Prostate gland (tissue), 2 donors: ENCODE measurements at regions not wholly inside any gene's neighbourhood (a gene's known extent, or its start where the extent isn't known, plus 50 kb on each side); places are given as distances from the start of the nearest gene placed in this dataset.
"Not testable (repeated sequence)": the region's sequence is repeated elsewhere in the genome, so short reads cannot be mapped to it uniquely, and the experiment has no call there.

ENCODE experiments used
- DNase-seq: peaks from one replicate; pipeline ENCODE4 v3.0.0-alpha.2; 2019; ENCODE audit warnings: low spot score
- H3K27ac ChIP-seq, 2 donors: fragments of 200-600 bp; sonication (generic); 2 replicates each; pipeline ENCODE4 v1.5.1; 2017 to 2019
- H3K27me3 ChIP-seq: fragments of 200-600 bp; sonication (generic); replicated peaks from 2 replicates; pipeline ENCODE4 v1.5.1; 2019; ENCODE audit not compliant: insufficient read depth
- H3K36me3 ChIP-seq, 2 donors: fragments of 200-600 bp; sonication (generic); 1 replicate in 1 of 2; 2 replicates in 1 of 2; pipeline versions ENCODE4 v1.5.1 to v1.8.1; 2017 to 2019
- H3K4me1 ChIP-seq: fragments of 200-600 bp; sonication (generic); replicated peaks from 2 replicates; pipeline ENCODE4 v1.5.1; 2019
- H3K4me3 ChIP-seq, 2 donors: fragments of 200-600 bp; sonication (generic); 2 replicates each; pipeline ENCODE4 v1.5.1; 2017 to 2019
- H3K9me3 ChIP-seq: fragments of 200-600 bp; sonication (generic); 2 replicates; pipeline ENCODE4 v1.5.1; 2017
- CTCF ChIP-seq, 4 experiments: fragments of 200-600 bp in 2 of 4; fragments of 450-650 bp in 2 of 4; sonication (generic) in 2 of 4; IDR thresholded peaks; 1 replicate in 3 of 4; 2 replicates in 1 of 4; pipeline ENCODE4 v1.5.1; 2016 to 2019; ENCODE audit warnings: antibody characterized with exemption in 4 of 4, mild to moderate bottlenecking in 2 of 4, moderate library complexity in 2 of 4
- POLR2A ChIP-seq: fragments of 450-650 bp; IDR thresholded peaks from one replicate; pipeline ENCODE4 v1.6.1; 2016; ENCODE audit warnings: antibody characterized with exemption, mild to moderate bottlenecking
- POLR2AphosphoS5 ChIP-seq: sonication (generic); formaldehyde crosslinking; IDR thresholded peaks from one replicate; pipeline ENCODE4 v1.6.1; 2017; ENCODE audit warnings: antibody characterized with exemption
- WGBS: methylation state at CpG from one replicate; pipeline ENCODE4 v1.1.5; 2018; 5-methylcytosine and 5-hydroxymethylcytosine counted together
- intact Hi-C: fragments of 100-400 bp; cut with DNase I; formaldehyde crosslinking; loops from one replicate; pipeline ENCODE4 v1.14.2; 2022

- no peaks in the 10 kb centered on the region for H3K4me1 ChIP-seq
- intact Hi-C loops = no loop called here
- no peaks in the 10 kb centered on the region for H3K27me3 ChIP-seq
- TF ChIP-seq POLR2A (no peak), POLR2AphosphoS5 (no peak), CTCF (IDR thresholded peaks at IDR 0.05) (no peak)
- H3K27ac ChIP-seq = no peak overlapping the region
- H3K4me3 ChIP-seq = no peak overlapping the region
- no peaks in the 10 kb centered on the region for H3K36me3 ChIP-seq
- no peaks in the 10 kb centered on the region for H3K9me3 ChIP-seq
- DNase-seq = no peak
- WGBS = 63% methylated on average over 2 of the region's 2 CpGs
Observed at GRCh38 chr5:50343715-50344114, 97.4 kb downstream of the EMB start.

GRCh38 chr5:50340757-50341156 lies 100.3 kb downstream of the EMB start:
- Histone ChIP-seq H3K4me3 (no peak overlapping the region), H3K27me3 (no peaks in the 10 kb centered on the region), H3K9me3 (no peaks in the 10 kb centered on the region), H3K4me1 (no peaks in the 10 kb centered on the region), H3K27ac (no peak overlapping the region), H3K36me3 (no peaks in the 10 kb centered on the region)
- WGBS = 79% methylated on average over 2 of the region's 2 CpGs
- TF ChIP-seq POLR2AphosphoS5 (no peak), POLR2A (no peak)
- intact Hi-C loops = no loop called here
- DNase-seq = no peak

GRCh38 chr5:50330633-50331032 lies 110.5 kb downstream of the EMB start:
- whole genome bisulfite sequencing = 78% methylated on average over 6 of the region's 6 CpGs
- H3K27ac ChIP-seq, H3K9me3 ChIP-seq, DNase-seq, H3K4me1 ChIP-seq, intact Hi-C loops, H3K4me3 ChIP-seq, H3K36me3 ChIP-seq, H3K27me3 ChIP-seq: not testable (repeated sequence)

GRCh38 chr5:50328193-50328729 lies 112.8 kb downstream of the EMB start:
- intact Hi-C loops = no loop called here
- Histone ChIP-seq H3K27me3 (no peaks in the 10 kb centered on the region), H3K36me3 (no peaks in the 10 kb centered on the region), H3K27ac (no peak overlapping the region), H3K4me1 (no peaks in the 10 kb centered on the region), H3K9me3 (no peaks in the 10 kb centered on the region), H3K4me3 (no peak overlapping the region)
- no peak for TF ChIP-seq POLR2A
- no peak for TF ChIP-seq CTCF (IDR thresholded peaks at IDR 0.05)
- no peak for TF ChIP-seq POLR2AphosphoS5
- WGBS = 67% methylated on average over 6 of the region's 6 CpGs
- DNase-seq = no peak

GRCh38 chr5:50325237-50325832 lies 115.8 kb downstream of the EMB start:
- Histone ChIP-seq H3K36me3 (no peaks in the 10 kb centered on the region), H3K27ac (no peak overlapping the region), H3K27me3 (no peaks in the 10 kb centered on the region), H3K4me1 (no peaks in the 10 kb centered on the region), H3K4me3 (no peak overlapping the region), H3K9me3 (no peaks in the 10 kb centered on the region)
- no peak for DNase-seq
- 22% methylated on average over 4 of the region's 4 CpGs for WGBS
- TF ChIP-seq POLR2A (no peak), CTCF (IDR thresholded peaks at IDR 0.05) (peak; percentile 31 to 54 (median 45))
- intact Hi-C loops = no loop called here

- Histone ChIP-seq H3K36me3 (no peaks in the 10 kb centered on the region), H3K9me3 (no peaks in the 10 kb centered on the region), H3K27me3 (no peaks in the 10 kb centered on the region), H3K27ac (no peak overlapping the region), H3K4me1 (no peaks in the 10 kb centered on the region), H3K4me3 (no peak overlapping the region)
- intact Hi-C loops = no loop called here
- no peak for TF ChIP-seq POLR2A
- TF ChIP-seq POLR2AphosphoS5 = no peak
- no peak for TF ChIP-seq CTCF (IDR thresholded peaks at IDR 0.05)
- no peak for DNase-seq
- 38% methylated on average over 1 of the region's 1 CpG for WGBS
Observed at GRCh38 chr5:50320131-50320749, 120.8 kb downstream of the EMB start.
